OCI-LY7 (cell line): ENCODE measurements at regions not wholly inside any gene's neighbourhood (a gene's known extent, or its start where the extent isn't known, plus 50 kb on each side); places are given as distances from the start of the nearest gene placed in this dataset.

ENCODE experiments used
- BruUV-seq: library from RNA; stranded (reverse); fragments of 400-500 nt; replicated peaks from 2 replicates; lab custom pipeline; 2021; lab: Mats Ljungman, UMichigan
- CTCF ChIA-PET: fragments of 300-600 bp; sonication (Branson Sonifier 250); formaldehyde crosslinking; loops from one replicate; lab custom pipeline; 2022; ENCODE audit warnings: antibody characterized with exemption; ENCODE audit not compliant: unreplicated experiment; lab: Charles Lee
- POLR2A ChIA-PET: fragments of 300-600 bp; sonication (Branson Sonifier 250); formaldehyde crosslinking; loops from one replicate; lab custom pipeline; 2022; ENCODE audit warnings: antibody characterized with exemption; lab: Charles Lee
- DNase-seq: peaks from one replicate; pipeline ENCODE4 v3.0.0-alpha.2; 2015; ENCODE audit warnings: low spot score
- H2AFZ ChIP-seq: fragments of 200-600 bp; sonication (generic), shearing (Covaris generic); 2 replicates; pipeline ENCODE4 v1.6.1; 2014; ENCODE audit warnings: mild to moderate bottlenecking, antibody characterized with exemption, low read length, moderate library complexity
- H3K27ac ChIP-seq: fragments of 200-600 bp; sonication (generic); 2 replicates; pipeline ENCODE4 v1.5.1; 2014; ENCODE audit warnings: mixed run types, low read depth, mild to moderate bottlenecking, moderate library complexity, low read length, inconsistent platforms; ENCODE audit not compliant: poor library complexity, severe bottlenecking
- H3K36me3 ChIP-seq: fragments of 200-600 bp; sonication (generic); 2 replicates; pipeline ENCODE4 v1.6.1; 2014; ENCODE audit warnings: mild to moderate bottlenecking, antibody characterized with exemption, low read length, moderate library complexity, mixed read lengths; ENCODE audit not compliant: insufficient read depth
- H3K4me1 ChIP-seq: fragments of 200-600 bp; sonication (generic); 2 replicates; pipeline ENCODE4 v1.5.1; 2014; ENCODE audit warnings: mild to moderate bottlenecking, low read length; ENCODE audit not compliant: insufficient read depth, poor library complexity, severe bottlenecking
- H3K4me2 ChIP-seq: fragments of 200-600 bp; sonication (generic); 2 replicates; pipeline ENCODE4 v1.6.1; 2014; ENCODE audit warnings: mild to moderate bottlenecking, low read length
- H3K4me3 ChIP-seq: fragments of 200-600 bp; sonication (generic); 2 replicates; pipeline ENCODE4 v1.5.1; 2014; ENCODE audit warnings: mild to moderate bottlenecking, low read depth, low read length; ENCODE audit not compliant: poor library complexity, severe bottlenecking
- H3K79me2 ChIP-seq: fragments of 200-600 bp; sonication (generic); 2 replicates; pipeline ENCODE4 v1.6.1; 2016; ENCODE audit warnings: low read depth, mild to moderate bottlenecking, low read length, moderate library complexity, mixed read lengths; ENCODE audit not compliant: insufficient read depth
- H3K9me2 ChIP-seq: fragments of 200-600 bp; sonication (generic); 2 replicates; pipeline ENCODE4 v1.6.1; 2016; ENCODE audit warnings: mild to moderate bottlenecking, low read length, mixed read lengths; ENCODE audit not compliant: insufficient read depth
- H3K9me3 ChIP-seq: fragments of 200-600 bp; sonication (generic); 2 replicates; pipeline ENCODE4 v1.6.1; 2014; ENCODE audit warnings: mild to moderate bottlenecking, mixed run types, low read length, mixed read lengths
- H4K20me1 ChIP-seq: fragments of 200-600 bp; sonication (generic); 2 replicates; pipeline ENCODE4 v1.6.1; 2014; ENCODE audit warnings: mild to moderate bottlenecking, antibody characterized with exemption, low read length, moderate library complexity, mixed read lengths; ENCODE audit not compliant: insufficient read depth
- EZH2phosphoT487 ChIP-seq: fragments of 200-600 bp; sonication (generic); IDR thresholded peaks from 2 replicates; pipeline ENCODE4 v1.6.1; 2018; ENCODE audit warnings: low read depth, borderline replicate concordance, mild to moderate bottlenecking, mixed run types, antibody characterized with exemption, low read length, moderate library complexity, mixed read lengths
- intact Hi-C: fragments of 100-400 bp; cut with micrococcal nuclease; formaldehyde crosslinking; loops from one replicate; pipeline ENCODE4 v1.10.0; 2022; ENCODE audit not compliant: unreplicated experiment
- TF ChIP-seq, protein P1 (sequence below): fragments of 200-600 bp; sonication (generic); conservative IDR thresholded peaks from 2 replicates; pipeline ENCODE4 v1.5.1; 2014; ENCODE audit warnings: mild to moderate bottlenecking, antibody characterized with exemption, low read length, moderate library complexity, mixed read lengths

DNA sequence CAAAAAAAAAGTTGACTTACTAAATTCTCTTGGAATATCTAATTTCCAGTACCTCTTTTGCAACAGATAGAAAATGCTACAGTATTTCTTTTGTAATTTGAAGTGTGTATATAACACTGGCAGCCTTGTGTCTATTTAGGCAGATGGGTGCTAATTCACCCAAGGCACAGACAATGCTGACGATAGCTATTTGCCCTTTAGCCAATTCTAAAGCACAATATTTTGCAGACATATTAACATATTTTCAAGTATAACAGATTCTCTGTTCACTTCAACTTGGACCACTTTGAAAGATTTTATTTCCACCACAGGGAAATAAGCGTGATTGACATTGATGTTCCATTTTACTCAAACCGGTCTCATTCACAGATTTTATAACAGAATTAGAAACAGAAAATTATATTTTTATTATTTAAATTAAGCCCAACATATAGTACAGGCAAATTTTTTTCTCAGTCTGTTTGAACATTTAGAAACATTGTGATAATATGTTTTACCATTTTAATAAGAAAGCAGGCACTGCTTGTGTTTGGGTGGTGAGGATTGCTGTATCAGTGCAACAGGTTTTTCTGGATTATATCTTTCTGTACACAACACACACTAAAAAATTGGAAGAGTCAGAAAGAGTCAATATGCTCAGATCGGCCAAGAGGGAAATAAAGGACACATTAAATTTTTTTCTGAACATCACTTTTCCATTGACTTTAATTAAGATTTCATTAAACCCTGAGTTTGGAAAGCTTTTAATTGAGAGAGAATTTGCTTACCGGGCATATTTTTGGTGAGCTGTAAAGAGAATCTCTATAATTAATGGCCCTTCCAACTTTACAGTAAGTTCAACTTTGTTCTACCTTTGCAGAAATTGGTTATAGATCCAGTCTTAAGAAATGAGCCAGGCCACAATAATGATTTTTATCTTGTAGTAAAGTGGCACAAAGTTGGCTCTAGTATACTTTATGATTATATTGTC is 327.3 kb upstream of the NR2F2 start:
- H3K4me1 ChIP-seq: no peaks in the 10 kb centered on the region
- no peaks in the 10 kb centered on the region for H3K9me3 ChIP-seq
- CTCF ChIA-PET: no interaction called here
- no TSS peak for BruUV-seq
- no peaks in the 10 kb centered on the region for H3K9me2 ChIP-seq
- H3K27ac ChIP-seq: no peak overlapping the region
- H2AFZ ChIP-seq: no peak overlapping the region
- no peak overlapping the region for H3K4me3 ChIP-seq
- H3K36me3 ChIP-seq: no peaks in the 10 kb centered on the region
- H3K79me2 ChIP-seq: no peaks in the 10 kb centered on the region
- H3K4me2 ChIP-seq: no peak overlapping the region
- no peaks in the 10 kb centered on the region for H4K20me1 ChIP-seq
- no peak for DNase-seq
- no peak for TF ChIP-seq EZH2phosphoT487
- TF ChIP-seq, protein P1, sequence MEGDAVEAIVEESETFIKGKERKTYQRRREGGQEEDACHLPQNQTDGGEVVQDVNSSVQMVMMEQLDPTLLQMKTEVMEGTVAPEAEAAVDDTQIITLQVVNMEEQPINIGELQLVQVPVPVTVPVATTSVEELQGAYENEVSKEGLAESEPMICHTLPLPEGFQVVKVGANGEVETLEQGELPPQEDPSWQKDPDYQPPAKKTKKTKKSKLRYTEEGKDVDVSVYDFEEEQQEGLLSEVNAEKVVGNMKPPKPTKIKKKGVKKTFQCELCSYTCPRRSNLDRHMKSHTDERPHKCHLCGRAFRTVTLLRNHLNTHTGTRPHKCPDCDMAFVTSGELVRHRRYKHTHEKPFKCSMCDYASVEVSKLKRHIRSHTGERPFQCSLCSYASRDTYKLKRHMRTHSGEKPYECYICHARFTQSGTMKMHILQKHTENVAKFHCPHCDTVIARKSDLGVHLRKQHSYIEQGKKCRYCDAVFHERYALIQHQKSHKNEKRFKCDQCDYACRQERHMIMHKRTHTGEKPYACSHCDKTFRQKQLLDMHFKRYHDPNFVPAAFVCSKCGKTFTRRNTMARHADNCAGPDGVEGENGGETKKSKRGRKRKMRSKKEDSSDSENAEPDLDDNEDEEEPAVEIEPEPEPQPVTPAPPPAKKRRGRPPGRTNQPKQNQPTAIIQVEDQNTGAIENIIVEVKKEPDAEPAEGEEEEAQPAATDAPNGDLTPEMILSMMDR: no peak
- POLR2A ChIA-PET: no interaction called here
- intact Hi-C loops: no loop called here

DNA sequence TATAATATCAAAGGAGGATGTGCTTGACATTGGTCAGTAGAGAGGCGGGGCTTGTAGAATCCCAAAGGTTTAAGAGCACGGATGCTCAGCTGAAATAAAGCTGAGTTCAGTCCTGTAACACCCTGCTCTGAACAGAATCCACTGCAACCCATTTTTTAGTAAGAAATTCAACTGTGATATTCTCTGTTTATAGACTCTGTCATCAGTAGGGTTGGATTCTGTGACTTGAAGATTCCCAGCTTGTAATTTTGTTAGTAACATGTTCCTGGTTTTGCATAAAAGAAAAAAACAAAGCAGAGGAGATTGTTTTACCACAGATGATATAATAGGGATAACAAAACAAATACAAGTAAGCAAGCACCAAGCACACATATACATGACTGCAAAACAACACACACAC is 324.6 kb upstream of the NR2F2 start:
- POLR2A ChIA-PET: no interaction called here
- Histone ChIP-seq H3K4me2 (no peak overlapping the region), H3K4me1 (no peaks in the 10 kb centered on the region), H4K20me1 (no peaks in the 10 kb centered on the region), H3K27ac (no peak overlapping the region), H3K79me2 (no peaks in the 10 kb centered on the region), H3K36me3 (no peaks in the 10 kb centered on the region), H3K4me3 (no peak overlapping the region), H3K9me2 (no peaks in the 10 kb centered on the region), H2AFZ (no peak overlapping the region), H3K9me3 (no peaks in the 10 kb centered on the region)
- no peak for DNase-seq
- no TSS peak for BruUV-seq
- intact Hi-C loops: no loop called here
- no peak for TF ChIP-seq EZH2phosphoT487
- TF ChIP-seq, protein P1: no peak
- CTCF ChIA-PET: no interaction called here

DNA sequence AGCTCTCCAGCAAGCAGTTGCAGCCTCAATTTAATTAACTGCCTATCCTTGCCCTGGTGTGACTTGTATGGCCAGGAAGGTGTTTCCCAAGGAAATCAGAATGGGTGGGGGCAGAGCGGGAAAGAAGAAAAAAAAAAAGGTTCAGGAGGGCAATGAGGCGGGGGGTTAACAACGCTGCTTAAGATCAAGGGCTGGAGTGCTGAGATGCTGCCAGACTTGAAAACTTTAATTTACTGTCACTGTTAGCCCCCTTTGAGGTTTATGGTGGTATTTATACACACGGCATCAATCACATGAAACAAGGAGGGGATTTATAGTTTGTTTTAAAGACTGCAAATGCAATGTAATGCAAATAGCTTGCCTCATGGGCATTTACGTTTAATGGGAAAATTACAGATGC is 319.4 kb upstream of the NR2F2 start:
- Histone ChIP-seq H4K20me1 (no peaks in the 10 kb centered on the region), H3K9me2 (no peaks in the 10 kb centered on the region), H3K27ac (no peak overlapping the region), H2AFZ (no peak overlapping the region), H3K36me3 (no peaks in the 10 kb centered on the region), H3K79me2 (no peaks in the 10 kb centered on the region), H3K4me3 (no peak overlapping the region), H3K9me3 (no peaks in the 10 kb centered on the region), H3K4me2 (no peak overlapping the region), H3K4me1 (no peaks in the 10 kb centered on the region)
- POLR2A ChIA-PET: no interaction called here
- CTCF ChIA-PET: no interaction called here
- no TSS peak for BruUV-seq
- no peak for DNase-seq
- no peak for TF ChIP-seq EZH2phosphoT487
- TF ChIP-seq, protein P1: no peak
- intact Hi-C loops: no loop called here
